ENCODE measurements at regions not wholly inside any gene's neighbourhood (a gene's known extent, or its start where the extent isn't known, plus 50 kb on each side); places are given as distances from the start of the nearest gene placed in this dataset.

- no peak overlapping the region for H3K4me3 ChIP-seq (ENCODE audit: low read depth, low read length)
- no peak for TF ChIP-seq CTCF (IDR thresholded peaks at IDR 0.05; ENCODE audit: low read depth, low read length, missing control alignments)
- DNase-seq (ENCODE audit: low read depth), result no peak
- in situ Hi-C loops (cut with HindIII; ENCODE audit: low sequenced_read_pairs), result no loop called here
Measured at GRCh38 chrX:38999099-38999498, 197.8 kb downstream of the MID1IP1 start.

- TF ChIP-seq CTCF (IDR thresholded peaks at IDR 0.05; ENCODE audit: low read depth, low read length, missing control alignments), result no peak
- no peak for DNase-seq (ENCODE audit: low read depth)
Measured at GRCh38 chrX:38999967-39000745, 198.9 kb downstream of the MID1IP1 start.

GRCh38 chrX:39000802-39001201 is 199.5 kb downstream of the MID1IP1 start:
- TF ChIP-seq CTCF (IDR thresholded peaks at IDR 0.05; ENCODE audit: low read depth, low read length, missing control alignments), result no peak
- no peak overlapping the region for H3K4me3 ChIP-seq (ENCODE audit: low read depth, low read length)
- in situ Hi-C loops (cut with HindIII; ENCODE audit: low sequenced_read_pairs), result no loop called here
- DNase-seq (ENCODE audit: low read depth), result no peak

More at GRCh38 chrX:38999967-39000745, 198.9 kb downstream of the MID1IP1 start:
- in situ Hi-C loops (cut with HindIII; ENCODE audit: low sequenced_read_pairs), result no loop called here
- H3K4me3 ChIP-seq (ENCODE audit: low read depth, low read length), result no peak overlapping the region

GRCh38 chrX:39002466-39002865 is 201.2 kb downstream of the MID1IP1 start:
- H3K4me3 ChIP-seq (ENCODE audit: low read depth, low read length), result no peak overlapping the region
- in situ Hi-C loops (cut with HindIII; ENCODE audit: low sequenced_read_pairs), result no loop called here
- DNase-seq (ENCODE audit: low read depth), result no peak
- no peak for TF ChIP-seq CTCF (IDR thresholded peaks at IDR 0.05; ENCODE audit: low read depth, low read length, missing control alignments)

- no peak for DNase-seq (ENCODE audit: low read depth)
- in situ Hi-C loops (cut with HindIII; ENCODE audit: low sequenced_read_pairs), result no loop called here
- H3K4me3 ChIP-seq (ENCODE audit: low read depth, low read length), result no peak overlapping the region
- TF ChIP-seq CTCF (IDR thresholded peaks at IDR 0.05; ENCODE audit: low read depth, low read length, missing control alignments), result no peak
Measured at GRCh38 chrX:39008549-39008948, 207.3 kb downstream of the MID1IP1 start.

- no peak for DNase-seq (ENCODE audit: low read depth)
- no peak overlapping the region for H3K4me3 ChIP-seq (ENCODE audit: low read depth, low read length)
- in situ Hi-C loops (cut with HindIII; ENCODE audit: low sequenced_read_pairs), result no loop called here
- TF ChIP-seq CTCF (IDR thresholded peaks at IDR 0.05; ENCODE audit: low read depth, low read length, missing control alignments), result no peak
Measured at GRCh38 chrX:39011454-39012221, 210.4 kb downstream of the MID1IP1 start.
